Uterus (tissue), 2 donors: ENCODE measurements at regions not wholly inside any gene's neighbourhood (a gene's known extent, or its start where the extent isn't known, plus 50 kb on each side); places are given as distances from the start of the nearest gene placed in this dataset.

ENCODE experiments used
- POLR2A ChIP-seq, 2 donors: fragments of 450-650 bp; IDR thresholded peaks; one replicate each; pipeline ENCODE4 v1.6.1; 2016; ENCODE audit warnings: antibody characterized with exemption in 2 of 2, mild to moderate bottlenecking in 1 of 2, moderate library complexity in 1 of 2
- TF ChIP-seq, protein P1 (sequence below), 4 experiments: fragments of 200-600 bp in 2 of 4; fragments of 450-650 bp in 2 of 4; sonication (generic) in 2 of 4; IDR thresholded peaks; one replicate each; pipeline ENCODE4 v1.5.1; 2016 to 2019; ENCODE audit warnings: antibody characterized with exemption in 4 of 4, mild to moderate bottlenecking in 2 of 4, moderate library complexity in 1 of 4

DNA sequence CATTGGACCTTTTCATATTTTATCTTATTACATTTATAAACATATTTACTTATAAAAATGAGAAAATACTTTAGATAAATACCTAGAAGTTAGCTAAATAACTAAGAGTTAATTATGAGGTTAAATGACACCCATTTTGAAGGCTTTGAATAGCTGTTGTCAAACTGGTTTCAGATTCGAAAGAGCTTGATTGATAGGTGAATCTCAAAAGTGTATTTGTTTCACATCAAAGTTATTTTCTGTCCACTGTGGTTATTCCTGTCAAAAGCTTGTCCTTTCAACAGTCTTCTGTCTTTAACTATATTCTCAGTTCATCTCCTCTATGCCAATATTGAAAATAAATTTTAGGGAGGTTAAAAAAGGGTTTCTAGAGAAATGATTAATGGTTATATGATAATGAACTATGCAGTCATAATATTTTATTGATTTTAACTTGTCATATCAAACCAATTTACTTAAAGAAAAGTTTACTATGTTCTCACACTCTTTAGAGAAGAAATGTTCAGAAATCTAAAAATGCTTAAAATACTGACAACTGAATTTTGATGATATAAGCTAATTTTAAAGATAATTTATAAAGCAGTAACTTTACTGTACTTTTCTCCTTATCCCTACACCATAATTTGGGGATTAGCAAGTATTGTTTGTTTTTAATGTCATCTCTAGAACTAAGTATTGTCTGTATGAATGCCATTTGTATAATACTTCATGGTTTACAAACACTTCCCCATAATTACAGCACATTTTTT lies 72.0 kb upstream of the FOXP2 start:
- TF ChIP-seq, protein P1, sequence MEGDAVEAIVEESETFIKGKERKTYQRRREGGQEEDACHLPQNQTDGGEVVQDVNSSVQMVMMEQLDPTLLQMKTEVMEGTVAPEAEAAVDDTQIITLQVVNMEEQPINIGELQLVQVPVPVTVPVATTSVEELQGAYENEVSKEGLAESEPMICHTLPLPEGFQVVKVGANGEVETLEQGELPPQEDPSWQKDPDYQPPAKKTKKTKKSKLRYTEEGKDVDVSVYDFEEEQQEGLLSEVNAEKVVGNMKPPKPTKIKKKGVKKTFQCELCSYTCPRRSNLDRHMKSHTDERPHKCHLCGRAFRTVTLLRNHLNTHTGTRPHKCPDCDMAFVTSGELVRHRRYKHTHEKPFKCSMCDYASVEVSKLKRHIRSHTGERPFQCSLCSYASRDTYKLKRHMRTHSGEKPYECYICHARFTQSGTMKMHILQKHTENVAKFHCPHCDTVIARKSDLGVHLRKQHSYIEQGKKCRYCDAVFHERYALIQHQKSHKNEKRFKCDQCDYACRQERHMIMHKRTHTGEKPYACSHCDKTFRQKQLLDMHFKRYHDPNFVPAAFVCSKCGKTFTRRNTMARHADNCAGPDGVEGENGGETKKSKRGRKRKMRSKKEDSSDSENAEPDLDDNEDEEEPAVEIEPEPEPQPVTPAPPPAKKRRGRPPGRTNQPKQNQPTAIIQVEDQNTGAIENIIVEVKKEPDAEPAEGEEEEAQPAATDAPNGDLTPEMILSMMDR (IDR thresholded peaks at IDR 0.05): no peak
- TF ChIP-seq POLR2A (IDR thresholded peaks at IDR 0.05): no peak
